ENCODE measurements at regions not wholly inside any gene's neighbourhood (a gene's known extent, or its start where the extent isn't known, plus 50 kb on each side); places are given as distances from the start of the nearest gene placed in this dataset.

DNA sequence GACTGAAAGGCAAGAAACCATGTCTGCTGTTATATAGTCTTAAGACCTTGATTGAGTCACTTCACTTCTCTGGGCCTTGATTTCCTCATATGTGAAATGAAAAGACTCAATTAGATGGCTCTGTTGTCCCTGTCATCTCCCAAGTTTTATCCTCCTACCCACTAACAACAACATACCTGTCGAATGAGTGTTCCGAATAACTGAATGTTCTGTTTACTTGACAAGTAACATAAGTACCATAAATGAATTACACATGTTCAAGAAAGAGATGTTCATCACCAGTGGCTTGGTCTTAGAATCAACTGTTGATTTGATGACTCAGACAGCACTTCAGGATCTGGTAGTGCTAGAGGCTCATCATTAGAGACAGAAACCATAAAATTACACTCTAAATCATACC, 311.7 kb downstream of the VPS13C start:
- TF ChIP-seq, protein P1, sequence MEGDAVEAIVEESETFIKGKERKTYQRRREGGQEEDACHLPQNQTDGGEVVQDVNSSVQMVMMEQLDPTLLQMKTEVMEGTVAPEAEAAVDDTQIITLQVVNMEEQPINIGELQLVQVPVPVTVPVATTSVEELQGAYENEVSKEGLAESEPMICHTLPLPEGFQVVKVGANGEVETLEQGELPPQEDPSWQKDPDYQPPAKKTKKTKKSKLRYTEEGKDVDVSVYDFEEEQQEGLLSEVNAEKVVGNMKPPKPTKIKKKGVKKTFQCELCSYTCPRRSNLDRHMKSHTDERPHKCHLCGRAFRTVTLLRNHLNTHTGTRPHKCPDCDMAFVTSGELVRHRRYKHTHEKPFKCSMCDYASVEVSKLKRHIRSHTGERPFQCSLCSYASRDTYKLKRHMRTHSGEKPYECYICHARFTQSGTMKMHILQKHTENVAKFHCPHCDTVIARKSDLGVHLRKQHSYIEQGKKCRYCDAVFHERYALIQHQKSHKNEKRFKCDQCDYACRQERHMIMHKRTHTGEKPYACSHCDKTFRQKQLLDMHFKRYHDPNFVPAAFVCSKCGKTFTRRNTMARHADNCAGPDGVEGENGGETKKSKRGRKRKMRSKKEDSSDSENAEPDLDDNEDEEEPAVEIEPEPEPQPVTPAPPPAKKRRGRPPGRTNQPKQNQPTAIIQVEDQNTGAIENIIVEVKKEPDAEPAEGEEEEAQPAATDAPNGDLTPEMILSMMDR (IDR thresholded peaks at IDR 0.05) = no peak
- no peak for TF ChIP-seq POLR2A (IDR thresholded peaks at IDR 0.05)
